Karpas-422 (cell line): ENCODE measurements at regions not wholly inside any gene's neighbourhood (a gene's known extent, or its start where the extent isn't known, plus 50 kb on each side); places are given as distances from the start of the nearest gene placed in this dataset.

Experiments used
- DNase-seq: peaks from one replicate; pipeline ENCODE4 v3.0.0-alpha.2; 2015
- H2AFZ ChIP-seq: fragments of 200-600 bp; sonication (generic); 2 replicates; pipeline ENCODE4 v1.6.1; 2014; ENCODE audit warnings: antibody characterized with exemption, low read length, mixed read lengths
- H3K27ac ChIP-seq: fragments of 200-600 bp; sonication (generic); 2 replicates; pipeline ENCODE4 v1.5.1; 2014; ENCODE audit warnings: mild to moderate bottlenecking, low read length, moderate library complexity
- H3K27me3 ChIP-seq: fragments of 200-600 bp; sonication (generic); 2 replicates; pipeline ENCODE4 v1.6.1; 2014; ENCODE audit warnings: low read length, mixed read lengths
- H3K36me3 ChIP-seq: fragments of 200-600 bp; sonication (generic); 2 replicates; pipeline ENCODE4 v1.6.1; 2014; ENCODE audit warnings: low read length, mixed read lengths; ENCODE audit not compliant: insufficient read depth
- H3K4me1 ChIP-seq: fragments of 200-600 bp; sonication (generic); 2 replicates; pipeline ENCODE4 v1.6.1; 2014; ENCODE audit warnings: mild to moderate bottlenecking, low read length, mixed read lengths
- H3K4me2 ChIP-seq: fragments of 200-600 bp; sonication (generic); 2 replicates; pipeline ENCODE4 v1.6.1; 2014; ENCODE audit warnings: low read length, low read depth, mild to moderate bottlenecking; ENCODE audit not compliant: poor library complexity, severe bottlenecking
- H3K4me3 ChIP-seq: fragments of 200-600 bp; sonication (generic); 2 replicates; pipeline ENCODE4 v1.5.1; 2014; ENCODE audit warnings: mild to moderate bottlenecking, antibody characterized with exemption, low read length, mixed read lengths
- H3K79me2 ChIP-seq: fragments of 200-600 bp; sonication (generic); 2 replicates; pipeline ENCODE4 v1.6.1; 2014; ENCODE audit warnings: mild to moderate bottlenecking, low read length, mixed read lengths
- H3K9ac ChIP-seq: fragments of 200-600 bp; sonication (generic); 2 replicates; pipeline ENCODE4 v1.6.0; 2014; ENCODE audit warnings: low read length
- H3K9me2 ChIP-seq: fragments of 200-600 bp; sonication (generic), shearing (Covaris generic); replicated peaks from 2 replicates; pipeline ENCODE4 v1.6.0; 2014; ENCODE audit warnings: mild to moderate bottlenecking, low read length, moderate library complexity; ENCODE audit not compliant: insufficient read depth
- H3K9me3 ChIP-seq: fragments of 300-700, 200-600 bp; sonication (generic); 2 replicates; pipeline ENCODE4 v1.6.1; 2014; ENCODE audit warnings: low read length, mixed read lengths
- H4K20me1 ChIP-seq: fragments of 200-600 bp; sonication (generic); 2 replicates; pipeline ENCODE4 v1.6.1; 2014; ENCODE audit warnings: mild to moderate bottlenecking, antibody characterized with exemption, low read length, low read depth; ENCODE audit not compliant: insufficient read depth

GRCh38 chrX:110955706-110956105 is 140.3 kb upstream of the PAK3 start:
- Histone ChIP-seq H3K9me3 (no peaks in the 10 kb centered on the region), H3K27me3 (no peaks in the 10 kb centered on the region), H4K20me1 (no peaks in the 10 kb centered on the region), H3K9me2 (no peaks in the 10 kb centered on the region), H3K79me2 (no peaks in the 10 kb centered on the region), H3K4me3 (no peak overlapping the region), H2AFZ (no peak overlapping the region), H3K27ac (no peak overlapping the region), H3K9ac (no peak overlapping the region), H3K36me3 (no peaks in the 10 kb centered on the region), H3K4me2 (no peak overlapping the region), H3K4me1 (no peaks in the 10 kb centered on the region)
- DNase-seq = no peak

GRCh38 chrX:110954428-110955100 is 141.4 kb upstream of the PAK3 start:
- no peaks in the 10 kb centered on the region for H3K36me3 ChIP-seq
- no peaks in the 10 kb centered on the region for H3K79me2 ChIP-seq
- no peak overlapping the region for H3K4me3 ChIP-seq
- H3K9ac ChIP-seq = no peak overlapping the region
- no peaks in the 10 kb centered on the region for H3K9me3 ChIP-seq
- no peak overlapping the region for H2AFZ ChIP-seq
- H3K27ac ChIP-seq = no peak overlapping the region
- no peaks in the 10 kb centered on the region for H3K9me2 ChIP-seq
- DNase-seq = no peak
- no peak overlapping the region for H3K4me2 ChIP-seq
- H4K20me1 ChIP-seq = no peaks in the 10 kb centered on the region
- no peaks in the 10 kb centered on the region for H3K27me3 ChIP-seq
- H3K4me1 ChIP-seq = no peaks in the 10 kb centered on the region

GRCh38 chrX:110951472-110952269 is 144.3 kb upstream of the PAK3 start:
- no peaks in the 10 kb centered on the region for H3K36me3 ChIP-seq
- H3K27me3 ChIP-seq = no peaks in the 10 kb centered on the region
- H3K9ac ChIP-seq = no peak overlapping the region
- no peak overlapping the region for H2AFZ ChIP-seq
- no peaks in the 10 kb centered on the region for H3K4me1 ChIP-seq
- no peak overlapping the region for H3K4me3 ChIP-seq
- no peaks in the 10 kb centered on the region for H3K79me2 ChIP-seq
- H3K9me2 ChIP-seq = no peaks in the 10 kb centered on the region
- DNase-seq = no peak
- H3K27ac ChIP-seq = no peak overlapping the region
- no peaks in the 10 kb centered on the region for H4K20me1 ChIP-seq
- no peaks in the 10 kb centered on the region for H3K9me3 ChIP-seq
- H3K4me2 ChIP-seq = no peak overlapping the region

GRCh38 chrX:110944751-110945675 is 149.4 kb upstream of the CHRDL1 start:
- H3K9ac ChIP-seq = no peak overlapping the region
- H3K4me2 ChIP-seq = no peak overlapping the region
- no peaks in the 10 kb centered on the region for H4K20me1 ChIP-seq
- H3K9me2 ChIP-seq = no peaks in the 10 kb centered on the region
- no peaks in the 10 kb centered on the region for H3K79me2 ChIP-seq
- H3K4me3 ChIP-seq = no peak overlapping the region
- no peak for DNase-seq
- H3K27me3 ChIP-seq = no peaks in the 10 kb centered on the region
- H2AFZ ChIP-seq = no peak overlapping the region
- no peaks in the 10 kb centered on the region for H3K36me3 ChIP-seq
- no peaks in the 10 kb centered on the region for H3K4me1 ChIP-seq
- H3K27ac ChIP-seq = no peak overlapping the region
- H3K9me3 ChIP-seq = no peaks in the 10 kb centered on the region

GRCh38 chrX:110944311-110944750 is 148.7 kb upstream of the CHRDL1 start:
- Histone ChIP-seq H3K4me1 (no peaks in the 10 kb centered on the region), H3K27ac (no peak overlapping the region), H4K20me1 (no peaks in the 10 kb centered on the region), H3K4me3 (no peak overlapping the region), H3K9me2 (no peaks in the 10 kb centered on the region), H3K36me3 (no peaks in the 10 kb centered on the region), H3K9ac (no peak overlapping the region), H2AFZ (no peak overlapping the region), H3K4me2 (no peak overlapping the region), H3K9me3 (no peaks in the 10 kb centered on the region), H3K27me3 (no peaks in the 10 kb centered on the region), H3K79me2 (no peaks in the 10 kb centered on the region)
- no peak for DNase-seq

- no peak for DNase-seq
- Histone ChIP-seq H3K27ac (no peak overlapping the region), H3K4me3 (no peak overlapping the region), H3K4me1 (no peaks in the 10 kb centered on the region), H3K79me2 (no peaks in the 10 kb centered on the region), H3K4me2 (no peak overlapping the region), H3K9ac (no peak overlapping the region), H3K9me2 (no peaks in the 10 kb centered on the region), H2AFZ (no peak overlapping the region), H4K20me1 (no peaks in the 10 kb centered on the region), H3K27me3 (no peaks in the 10 kb centered on the region), H3K36me3 (no peaks in the 10 kb centered on the region), H3K9me3 (no peaks in the 10 kb centered on the region)
Observed at GRCh38 chrX:110941906-110942305, 146.3 kb upstream of the CHRDL1 start.

- DNase-seq = no peak
Observed at GRCh38 chrX:110938977-110939732, 143.5 kb upstream of the CHRDL1 start.

More at GRCh38 chrX:110938977-110939732, 143.5 kb upstream of the CHRDL1 start:
- H3K4me2 ChIP-seq = no peak overlapping the region
- H3K4me3 ChIP-seq = no peak overlapping the region
- H3K9me3 ChIP-seq = no peaks in the 10 kb centered on the region
- no peak overlapping the region for H3K9ac ChIP-seq
- no peaks in the 10 kb centered on the region for H3K79me2 ChIP-seq
- no peaks in the 10 kb centered on the region for H3K4me1 ChIP-seq
- H4K20me1 ChIP-seq = no peaks in the 10 kb centered on the region
- no peak overlapping the region for H3K27ac ChIP-seq
- no peaks in the 10 kb centered on the region for H3K9me2 ChIP-seq
- H3K27me3 ChIP-seq = no peaks in the 10 kb centered on the region
- H2AFZ ChIP-seq = no peak overlapping the region
- no peaks in the 10 kb centered on the region for H3K36me3 ChIP-seq
